Upper lobe of right lung (tissue), 1 donor: ENCODE measurements at regions not wholly inside any gene's neighbourhood (a gene's known extent, or its start where the extent isn't known, plus 50 kb on each side); places are given as distances from the start of the nearest gene placed in this dataset.

Experiments
- ATAC-seq: fragments of 200-7000 bp; cut with Tn5 transposase; one replicate; pipeline ENCODE4 v1.9.1; 2020; ENCODE audit warnings: mild to moderate bottlenecking, moderate library complexity
- DNase-seq: peaks from one replicate; pipeline ENCODE4 v3.0.0-alpha.2; 2020
- H3K27ac ChIP-seq: fragments of 200-600 bp; one replicate; pipeline ENCODE4 v1.8.0; 2022
- H3K27me3 ChIP-seq: fragments of 200-600 bp; one replicate; pipeline ENCODE4 v1.8.0; 2022; ENCODE audit warnings: mild to moderate bottlenecking
- H3K36me3 ChIP-seq: fragments of 200-600 bp; one replicate; pipeline ENCODE4 v1.8.0; 2022
- H3K4me1 ChIP-seq: fragments of 200-600 bp; one replicate; pipeline ENCODE4 v1.8.0; 2022
- H3K4me3 ChIP-seq: fragments of 200-600 bp; one replicate; pipeline ENCODE4 v1.8.0; 2022; ENCODE audit warnings: mild to moderate bottlenecking
- H3K9me3 ChIP-seq: fragments of 200-600 bp; one replicate; pipeline ENCODE4 v1.8.0; 2022
- intact Hi-C: fragments of 100-400 bp; cut with DNase I; formaldehyde crosslinking; loops from one replicate; pipeline ENCODE4 v1.11.0; 2022
- TF ChIP-seq, protein P1 (sequence below): fragments of 200-600 bp; IDR thresholded peaks from one replicate; pipeline ENCODE4 v1.8.0; 2022; ENCODE audit warnings: antibody characterized with exemption
- donor health status: DM: no; HTN: yes; CAD: no; lungs with severe emphysema.

DNA sequence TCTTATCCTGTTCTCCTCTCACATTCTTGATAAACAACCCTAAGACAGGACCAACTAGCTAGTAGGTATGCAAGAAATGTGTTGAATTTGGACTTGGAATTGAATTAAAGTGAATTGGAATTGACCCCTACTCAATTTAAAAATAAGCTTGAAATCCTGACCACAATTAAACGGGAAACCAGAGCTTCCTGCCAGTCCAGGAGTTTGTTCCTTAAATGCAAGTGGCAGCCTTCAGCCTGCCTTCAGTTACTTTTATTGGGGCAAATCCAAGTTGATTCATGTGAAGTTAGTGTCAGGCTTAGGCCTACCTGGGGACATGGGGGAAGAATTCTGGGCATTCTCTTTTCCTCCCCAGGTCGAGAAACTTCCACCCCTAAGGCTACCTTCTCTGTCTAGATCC, 457.6 kb downstream of the BCL11A start:
- Histone ChIP-seq H3K27me3 (no peaks in the 10 kb centered on the region), H3K36me3 (no peaks in the 10 kb centered on the region), H3K4me3 (no peak overlapping the region), H3K4me1 (no peaks in the 10 kb centered on the region), H3K9me3 (no peaks in the 10 kb centered on the region), H3K27ac (no peak overlapping the region)
- intact Hi-C loops, result no loop called here
- TF ChIP-seq, protein P1, sequence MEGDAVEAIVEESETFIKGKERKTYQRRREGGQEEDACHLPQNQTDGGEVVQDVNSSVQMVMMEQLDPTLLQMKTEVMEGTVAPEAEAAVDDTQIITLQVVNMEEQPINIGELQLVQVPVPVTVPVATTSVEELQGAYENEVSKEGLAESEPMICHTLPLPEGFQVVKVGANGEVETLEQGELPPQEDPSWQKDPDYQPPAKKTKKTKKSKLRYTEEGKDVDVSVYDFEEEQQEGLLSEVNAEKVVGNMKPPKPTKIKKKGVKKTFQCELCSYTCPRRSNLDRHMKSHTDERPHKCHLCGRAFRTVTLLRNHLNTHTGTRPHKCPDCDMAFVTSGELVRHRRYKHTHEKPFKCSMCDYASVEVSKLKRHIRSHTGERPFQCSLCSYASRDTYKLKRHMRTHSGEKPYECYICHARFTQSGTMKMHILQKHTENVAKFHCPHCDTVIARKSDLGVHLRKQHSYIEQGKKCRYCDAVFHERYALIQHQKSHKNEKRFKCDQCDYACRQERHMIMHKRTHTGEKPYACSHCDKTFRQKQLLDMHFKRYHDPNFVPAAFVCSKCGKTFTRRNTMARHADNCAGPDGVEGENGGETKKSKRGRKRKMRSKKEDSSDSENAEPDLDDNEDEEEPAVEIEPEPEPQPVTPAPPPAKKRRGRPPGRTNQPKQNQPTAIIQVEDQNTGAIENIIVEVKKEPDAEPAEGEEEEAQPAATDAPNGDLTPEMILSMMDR, result no peak
- no peak for ATAC-seq
- DNase-seq, result no peak

DNA sequence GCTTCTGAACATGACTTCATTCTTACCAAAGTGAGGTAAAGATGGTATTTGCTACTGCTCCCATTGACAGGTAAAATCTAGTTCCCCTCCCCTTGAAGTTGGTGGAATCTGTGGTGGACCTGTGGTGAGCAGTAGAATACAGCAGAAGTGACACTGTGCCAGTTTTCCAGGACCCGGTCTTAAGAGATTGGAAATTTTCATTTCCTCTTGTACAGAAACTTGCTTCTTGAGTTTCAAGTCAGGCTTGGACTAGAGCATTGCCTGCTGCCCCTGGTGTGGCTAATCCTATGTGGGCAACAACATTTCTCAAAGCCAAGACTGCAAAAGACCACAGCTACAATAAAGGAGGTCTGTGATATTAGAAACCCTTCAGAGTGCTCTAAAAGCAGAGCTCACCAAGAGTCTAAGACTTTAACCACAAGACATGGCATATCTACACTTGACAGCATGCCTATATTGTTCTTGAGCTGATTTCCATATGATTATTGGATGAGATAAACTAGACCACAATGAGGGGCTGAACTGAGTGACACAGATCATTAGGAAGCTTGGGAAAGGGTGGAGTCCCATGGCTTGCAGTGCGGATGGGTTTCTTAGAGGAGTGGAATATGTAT, 458.1 kb downstream of the BCL11A start:
- H3K9me3 ChIP-seq, result no peaks in the 10 kb centered on the region
- H3K4me1 ChIP-seq, result no peaks in the 10 kb centered on the region
- intact Hi-C loops, result no loop called here
- H3K4me3 ChIP-seq, result no peak overlapping the region
- H3K27me3 ChIP-seq, result no peaks in the 10 kb centered on the region
- ATAC-seq (no peak), DNase-seq (no peak)
- TF ChIP-seq, protein P1, result no peak
- H3K27ac ChIP-seq, result no peak overlapping the region
- no peaks in the 10 kb centered on the region for H3K36me3 ChIP-seq

DNA sequence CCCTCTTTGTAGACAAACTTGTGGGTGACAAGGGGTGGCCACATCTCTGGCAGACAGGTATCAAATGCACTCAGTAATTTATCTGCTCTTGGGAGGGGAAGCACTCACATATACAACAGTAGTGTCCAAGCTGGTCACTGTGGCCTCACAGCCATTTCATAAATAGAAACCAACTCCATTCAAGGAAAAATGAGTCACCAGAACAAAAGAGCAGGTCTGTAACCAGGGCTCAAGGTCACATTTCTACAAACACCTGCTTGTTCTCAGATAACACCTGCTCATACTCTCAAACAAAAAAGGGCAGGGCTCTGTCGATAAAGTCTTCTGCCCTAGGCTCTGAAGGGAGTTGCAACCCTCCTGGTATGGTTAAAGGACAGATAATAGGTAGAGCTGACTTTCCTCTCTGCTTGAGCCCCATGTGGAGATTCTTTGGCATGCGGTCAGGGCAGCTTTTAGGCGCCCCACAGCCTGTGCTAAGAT, 459.0 kb downstream of the BCL11A start:
- no peak for ATAC-seq
- Histone ChIP-seq H3K36me3 (no peaks in the 10 kb centered on the region), H3K4me3 (no peak overlapping the region), H3K27ac (no peak overlapping the region), H3K4me1 (no peaks in the 10 kb centered on the region), H3K27me3 (no peaks in the 10 kb centered on the region), H3K9me3 (no peaks in the 10 kb centered on the region)
- TF ChIP-seq, protein P1, result no peak
- no peak for DNase-seq
- intact Hi-C loops, result no loop called here

DNA sequence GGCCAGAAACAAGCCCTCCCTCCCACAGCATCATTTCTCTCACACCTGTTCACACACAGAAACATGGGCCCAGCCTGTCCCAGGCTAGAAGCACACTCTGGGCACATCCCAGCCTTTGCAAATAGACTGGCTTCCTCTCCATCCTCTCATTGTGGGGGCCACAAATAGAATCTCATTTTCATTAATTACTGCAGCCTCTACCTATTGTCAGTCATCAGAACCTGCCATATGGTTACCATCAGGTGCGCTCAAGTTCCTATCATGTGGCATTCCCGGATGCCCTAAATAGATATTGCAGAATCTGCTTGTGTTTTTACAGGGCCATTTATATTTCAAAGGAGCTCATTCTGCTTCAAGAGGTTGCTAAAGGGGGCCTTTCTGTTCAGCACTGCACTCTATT, 460.7 kb downstream of the BCL11A start:
- DNase-seq, result no peak
- H3K4me3 ChIP-seq, result no peak overlapping the region
- TF ChIP-seq, protein P1, result no peak
- H3K27me3 ChIP-seq, result no peaks in the 10 kb centered on the region
- no peak overlapping the region for H3K27ac ChIP-seq
- no peaks in the 10 kb centered on the region for H3K36me3 ChIP-seq
- ATAC-seq, result no peak
- intact Hi-C loops, result no loop called here
- no peaks in the 10 kb centered on the region for H3K9me3 ChIP-seq
- no peaks in the 10 kb centered on the region for H3K4me1 ChIP-seq

DNA sequence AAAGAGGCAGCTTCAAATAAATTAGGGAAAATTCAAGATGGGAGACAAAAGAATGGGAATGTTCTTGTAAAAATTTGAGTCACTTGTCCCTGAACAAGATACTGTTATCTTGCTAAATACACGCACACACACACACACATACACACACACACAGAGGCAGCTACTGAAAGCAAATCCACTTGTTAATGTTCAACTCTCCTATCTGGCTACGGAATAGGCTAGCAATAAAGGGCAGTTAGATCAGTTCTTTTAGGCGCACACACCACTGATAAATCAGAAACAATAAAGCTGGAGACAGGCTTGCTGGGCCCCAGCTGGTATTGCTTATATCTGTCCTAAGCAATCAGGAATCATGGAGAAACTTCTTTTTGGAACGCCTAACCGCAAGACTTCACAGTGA, 461.6 kb downstream of the BCL11A start:
- ATAC-seq (no peak), DNase-seq (no peak)
- no peak overlapping the region for H3K27ac ChIP-seq

More for the DNA sequence above, 461.6 kb downstream of the BCL11A start:
- Histone ChIP-seq H3K4me3 (no peak overlapping the region), H3K27me3 (no peaks in the 10 kb centered on the region), H3K4me1 (no peaks in the 10 kb centered on the region), H3K9me3 (no peaks in the 10 kb centered on the region), H3K36me3 (no peaks in the 10 kb centered on the region)
- intact Hi-C loops, result no loop called here
- TF ChIP-seq, protein P1, result no peak
